ENCODE measurements at regions not wholly inside any gene's neighbourhood (a gene's known extent, or its start where the extent isn't known, plus 50 kb on each side); places are given as distances from the start of the nearest gene placed in this dataset.
"Not testable (repeated sequence)": the region's sequence is repeated elsewhere in the genome, so short reads cannot be mapped to it uniquely, and the experiment has no call there.

DNA sequence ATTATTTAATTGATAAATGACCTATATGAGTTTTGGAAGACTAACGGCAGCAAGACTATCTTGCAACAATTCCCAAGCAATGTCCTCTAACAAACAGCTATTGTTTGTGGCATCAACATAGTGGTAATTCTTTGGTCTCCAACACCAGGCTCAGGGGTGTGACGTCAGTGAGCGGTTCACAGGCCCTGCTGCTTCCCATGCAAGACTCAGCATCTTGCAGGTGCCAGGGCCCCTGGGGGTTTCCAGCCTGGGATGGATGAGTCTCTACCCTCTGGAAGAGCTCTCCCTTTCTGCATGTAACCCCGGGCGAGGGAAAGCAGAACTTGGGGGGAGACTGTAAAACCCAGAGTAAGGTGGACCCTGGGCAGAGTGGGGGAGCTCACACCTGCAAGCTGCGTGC is 164.7 kb downstream of the ACTR3B start:
- DNase-seq (ENCODE audit: extremely low spot score), result no peak
- 72% methylated on average over 6 of the region's 6 CpGs for WGBS

DNA sequence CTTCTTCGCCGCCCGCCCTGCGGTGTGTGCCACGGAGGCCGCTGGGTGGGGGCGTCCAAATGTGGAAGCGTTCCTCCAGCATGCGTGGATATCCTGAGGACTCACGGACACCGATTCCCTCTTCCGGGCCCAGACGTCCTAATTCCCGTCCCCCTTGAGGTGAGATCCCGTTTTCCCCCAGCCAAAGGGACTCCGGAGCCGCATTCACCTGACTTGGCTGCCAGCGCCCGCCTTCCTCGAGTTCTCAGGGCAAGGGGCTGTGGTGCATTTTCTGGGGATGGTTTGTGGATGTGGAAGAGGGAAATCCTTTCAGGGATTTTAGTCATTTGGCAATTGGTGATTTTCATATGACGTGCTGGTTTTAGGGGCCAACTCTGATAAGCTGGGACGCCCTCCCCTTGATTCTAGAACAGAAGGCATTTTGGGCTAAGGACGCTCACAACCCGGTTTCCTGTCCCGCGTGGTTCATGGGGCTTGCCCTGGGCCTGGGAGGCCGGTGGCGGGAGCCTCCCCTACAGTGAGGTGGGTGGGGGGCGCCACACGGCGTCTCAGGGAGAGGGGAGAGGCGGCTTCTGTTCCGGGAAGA is 165.4 kb downstream of the ACTR3B start:
- H3K27ac ChIP-seq (ENCODE audit: low read depth), result no peak overlapping the region
- DNase-seq (ENCODE audit: extremely low spot score), result no peak
- peak overlapping the region; percentile 8 for H3K4me3 ChIP-seq (ENCODE audit: low read depth, low read length)
- H3K4me1 ChIP-seq (ENCODE audit: insufficient read depth), result peaks cover 2% of the 10 kb centered on the region
- no peaks in the 10 kb centered on the region for H3K36me3 ChIP-seq (ENCODE audit: insufficient read depth)
- WGBS, result 18% methylated on average over 33 of the region's 33 CpGs

More for the DNA sequence above, 164.7 kb downstream of the ACTR3B start:
- no peak overlapping the region for H3K4me3 ChIP-seq (ENCODE audit: low read depth, low read length)
- no peak overlapping the region for H3K27ac ChIP-seq (ENCODE audit: low read depth)
- no peaks in the 10 kb centered on the region for H3K36me3 ChIP-seq (ENCODE audit: insufficient read depth)
- peaks cover 2% of the 10 kb centered on the region for H3K4me1 ChIP-seq (ENCODE audit: insufficient read depth)

DNA sequence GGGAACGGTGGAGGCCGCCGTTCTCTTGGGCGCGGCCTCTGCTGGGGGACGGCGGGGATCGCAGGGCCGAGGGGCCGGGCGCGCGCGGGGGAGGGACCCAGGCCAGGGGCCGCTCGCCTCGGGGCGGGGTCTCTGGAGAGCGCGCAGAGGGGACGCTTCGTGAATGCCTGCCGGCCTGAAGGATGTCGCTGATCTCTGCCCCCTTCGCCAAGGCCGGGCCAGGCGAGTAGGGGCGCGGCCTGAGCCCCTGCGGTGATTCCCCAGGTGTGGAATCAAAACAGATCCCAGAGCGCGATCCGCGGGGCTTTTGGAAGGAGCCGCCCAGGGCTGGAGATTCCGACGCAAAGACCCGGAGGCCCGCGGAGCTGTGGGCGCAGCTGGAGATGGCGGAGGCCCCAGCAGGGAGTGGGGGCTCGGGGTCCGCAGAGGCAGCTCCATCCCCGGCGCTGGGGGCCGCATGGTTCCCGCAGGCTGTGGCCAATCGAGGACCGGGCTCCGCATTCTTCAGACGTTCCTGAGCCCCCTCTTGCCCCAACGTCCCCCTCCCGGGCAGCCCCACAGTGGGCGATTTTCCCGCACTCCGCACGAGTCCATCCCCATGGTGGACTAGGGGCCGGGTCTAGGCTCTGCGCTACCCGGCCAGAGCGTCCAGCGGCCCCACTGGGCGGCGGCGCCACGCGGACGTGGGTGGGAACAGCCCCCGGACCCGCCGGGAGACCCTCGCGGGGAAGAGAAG is 166.0 kb downstream of the ACTR3B start:
- no peak overlapping the region for H3K27ac ChIP-seq (ENCODE audit: low read depth)
- WGBS, result 2% methylated on average over 74 of the region's 74 CpGs
- H3K4me3 ChIP-seq (ENCODE audit: low read depth, low read length), result peak overlapping the region; percentile 8
- no peaks in the 10 kb centered on the region for H3K36me3 ChIP-seq (ENCODE audit: insufficient read depth)
- peaks cover 2% of the 10 kb centered on the region for H3K4me1 ChIP-seq (ENCODE audit: insufficient read depth)
- no peak for DNase-seq (ENCODE audit: extremely low spot score)

DNA sequence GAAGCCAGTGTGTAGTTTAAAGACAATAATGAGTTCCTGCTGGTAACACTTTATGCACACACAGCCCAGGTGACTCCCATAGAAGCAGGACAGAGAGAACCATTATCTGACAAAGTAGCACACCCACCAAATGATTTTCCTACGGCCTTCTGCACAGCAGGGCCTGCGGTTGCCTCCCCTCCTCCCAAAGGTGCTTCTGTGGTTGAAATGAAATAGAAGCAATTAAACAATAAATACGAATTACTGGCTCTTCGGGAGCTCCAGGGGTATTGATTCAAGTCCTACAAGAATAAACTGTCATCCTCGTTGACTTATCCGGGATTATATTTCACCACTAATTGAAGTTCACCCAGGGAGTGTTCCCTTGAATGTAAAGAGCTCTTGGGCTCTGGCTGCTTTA is 172.1 kb downstream of the ACTR3B start:
- 64% methylated on average over 6 of the region's 6 CpGs for WGBS
- Histone ChIP-seq H3K27ac (ENCODE audit: low read depth) (no peak overlapping the region), H3K4me1 (ENCODE audit: insufficient read depth) (no peaks in the 10 kb centered on the region), H3K4me3 (ENCODE audit: low read depth, low read length) (no peak overlapping the region), H3K36me3 (ENCODE audit: insufficient read depth) (no peaks in the 10 kb centered on the region)
- no peak for DNase-seq (ENCODE audit: extremely low spot score)

- H3K27ac ChIP-seq (ENCODE audit: low read depth), result no peak overlapping the region
- 51% methylated on average over 1 of the region's 1 CpG for WGBS
- H3K36me3 ChIP-seq (ENCODE audit: insufficient read depth), result no peaks in the 10 kb centered on the region
- DNase-seq (ENCODE audit: extremely low spot score), result no peak
- no peaks in the 10 kb centered on the region for H3K4me1 ChIP-seq (ENCODE audit: insufficient read depth)
- H3K4me3 ChIP-seq (ENCODE audit: low read depth, low read length), result no peak overlapping the region
Measured at GRCh38 chr7:152937282-152937681, 177.7 kb downstream of the ACTR3B start.

GRCh38 chr7:152946616-152947015 is 187.1 kb downstream of the ACTR3B start:
- not testable (repeated sequence) for H3K27ac ChIP-seq (ENCODE audit: low read depth); DNase-seq (ENCODE audit: extremely low spot score); H3K4me3 ChIP-seq (ENCODE audit: low read depth, low read length); H3K4me1 ChIP-seq (ENCODE audit: insufficient read depth); H3K36me3 ChIP-seq (ENCODE audit: insufficient read depth)
- 94% methylated on average over 2 of the region's 2 CpGs for WGBS

DNA sequence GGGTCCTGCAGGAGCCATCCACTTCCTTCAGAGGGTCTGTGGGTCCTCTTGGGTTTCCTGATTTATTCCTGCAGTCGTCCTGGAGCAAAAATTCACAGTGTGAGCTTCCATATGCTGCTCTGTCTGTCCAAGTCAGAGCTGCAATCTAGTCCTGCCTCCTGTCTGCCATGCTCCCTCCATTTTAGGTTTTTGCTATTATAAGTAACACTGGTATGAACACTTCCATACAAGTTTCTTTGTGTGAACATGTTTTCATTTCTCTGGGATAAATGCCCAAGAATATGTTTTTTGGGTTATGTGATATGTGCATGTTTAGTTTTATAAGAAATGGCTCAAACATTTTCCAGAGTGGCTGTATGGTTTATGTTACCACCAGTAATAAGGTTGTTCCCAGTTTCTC is 188.1 kb downstream of the ACTR3B start:
- WGBS, result 49% methylated on average over 1 of the region's 1 CpG
- Histone ChIP-seq H3K27ac (ENCODE audit: low read depth) (no peak overlapping the region), H3K4me3 (ENCODE audit: low read depth, low read length) (no peak overlapping the region), H3K4me1 (ENCODE audit: insufficient read depth) (no peaks in the 10 kb centered on the region), H3K36me3 (ENCODE audit: insufficient read depth) (no peaks in the 10 kb centered on the region)
- no peak for DNase-seq (ENCODE audit: extremely low spot score)

GRCh38 chr7:152949253-152949652 is 189.7 kb downstream of the ACTR3B start:
- Histone ChIP-seq H3K36me3 (ENCODE audit: insufficient read depth) (no peaks in the 10 kb centered on the region), H3K4me1 (ENCODE audit: insufficient read depth) (no peaks in the 10 kb centered on the region), H3K4me3 (ENCODE audit: low read depth, low read length) (no peak overlapping the region), H3K27ac (ENCODE audit: low read depth) (no peak overlapping the region)
- WGBS, result 28% methylated on average over 3 of the region's 3 CpGs
- DNase-seq (ENCODE audit: extremely low spot score), result no peak

GRCh38 chr7:152949790-152950189 is 190.2 kb downstream of the ACTR3B start:
- no peak overlapping the region for H3K4me3 ChIP-seq (ENCODE audit: low read depth, low read length)
- 49% methylated on average over 4 of the region's 4 CpGs for WGBS
- H3K27ac ChIP-seq (ENCODE audit: low read depth), result no peak overlapping the region
- no peak for DNase-seq (ENCODE audit: extremely low spot score)
- no peaks in the 10 kb centered on the region for H3K36me3 ChIP-seq (ENCODE audit: insufficient read depth)
- H3K4me1 ChIP-seq (ENCODE audit: insufficient read depth), result no peaks in the 10 kb centered on the region

DNA sequence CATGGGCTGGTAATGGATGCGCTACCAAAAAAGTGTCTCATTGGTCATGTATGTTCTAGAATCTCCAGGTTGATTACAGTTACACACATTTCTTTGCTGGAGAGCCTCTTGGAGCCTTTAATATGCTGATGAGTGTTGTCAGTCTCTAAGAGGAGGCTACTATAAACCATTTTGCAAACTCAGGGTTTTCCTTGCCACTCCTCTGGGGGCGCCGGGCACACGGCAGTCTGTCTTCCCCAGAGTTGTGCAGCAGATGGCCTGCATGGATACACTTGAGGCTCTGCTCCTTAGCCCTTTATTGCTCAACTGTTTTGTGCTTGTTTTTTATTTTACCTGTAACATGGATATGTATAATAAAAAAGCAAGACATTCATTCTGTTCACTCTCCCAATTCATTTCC is 196.5 kb downstream of the ACTR3B start:
- no peak overlapping the region for H3K4me3 ChIP-seq (ENCODE audit: low read depth, low read length)
- H3K27ac ChIP-seq (ENCODE audit: low read depth), result no peak overlapping the region
- 77% methylated on average over 4 of the region's 4 CpGs for WGBS
- no peaks in the 10 kb centered on the region for H3K36me3 ChIP-seq (ENCODE audit: insufficient read depth)
- H3K4me1 ChIP-seq (ENCODE audit: insufficient read depth), result no peaks in the 10 kb centered on the region
- no peak for DNase-seq (ENCODE audit: extremely low spot score)

DNA sequence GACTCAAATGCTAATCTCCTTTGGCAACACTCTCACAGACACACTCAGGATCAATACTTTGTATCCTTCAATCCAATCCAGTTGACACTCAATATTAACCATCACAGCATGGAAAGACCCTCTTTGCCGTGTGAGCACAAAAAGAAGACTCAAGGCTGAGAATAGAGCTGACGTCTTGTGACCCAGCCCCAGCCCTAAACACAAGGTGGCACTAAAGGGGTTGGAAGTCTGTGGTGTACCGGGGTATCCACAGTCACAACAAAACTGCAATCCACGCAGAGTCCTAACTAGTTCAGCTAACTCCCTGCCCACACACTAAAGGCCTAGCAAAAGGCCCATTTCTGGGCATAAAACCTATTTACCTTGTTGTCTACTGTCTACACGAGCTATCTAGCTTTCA is 200.1 kb downstream of the ACTR3B start:
- no peak overlapping the region for H3K27ac ChIP-seq (ENCODE audit: low read depth)
- no peak overlapping the region for H3K4me3 ChIP-seq (ENCODE audit: low read depth, low read length)
- DNase-seq (ENCODE audit: extremely low spot score), result no peak
- no peaks in the 10 kb centered on the region for H3K4me1 ChIP-seq (ENCODE audit: insufficient read depth)
- WGBS, result 68% methylated on average over 5 of the region's 5 CpGs
- no peaks in the 10 kb centered on the region for H3K36me3 ChIP-seq (ENCODE audit: insufficient read depth)

DNA sequence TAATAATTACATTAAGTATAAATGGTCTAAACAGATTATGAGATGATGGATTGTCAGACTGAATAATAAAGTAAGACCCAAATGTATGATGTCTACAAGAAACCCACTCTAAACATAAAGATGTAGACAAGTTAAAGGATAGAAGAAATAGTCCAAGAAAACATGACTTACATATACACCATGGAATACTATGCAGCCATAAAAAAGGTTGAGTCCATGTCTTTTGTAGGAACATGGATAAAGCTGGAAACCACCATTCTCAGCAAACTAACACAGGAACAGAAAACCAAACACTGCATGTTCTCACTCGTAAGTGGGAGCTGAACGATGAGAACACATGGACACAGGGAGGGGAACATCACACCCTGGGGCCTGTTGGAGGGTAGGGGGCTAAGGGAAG is 202.2 kb downstream of the ACTR3B start:
- not testable (repeated sequence) for H3K4me1 ChIP-seq (ENCODE audit: insufficient read depth); DNase-seq (ENCODE audit: extremely low spot score)

DNA sequence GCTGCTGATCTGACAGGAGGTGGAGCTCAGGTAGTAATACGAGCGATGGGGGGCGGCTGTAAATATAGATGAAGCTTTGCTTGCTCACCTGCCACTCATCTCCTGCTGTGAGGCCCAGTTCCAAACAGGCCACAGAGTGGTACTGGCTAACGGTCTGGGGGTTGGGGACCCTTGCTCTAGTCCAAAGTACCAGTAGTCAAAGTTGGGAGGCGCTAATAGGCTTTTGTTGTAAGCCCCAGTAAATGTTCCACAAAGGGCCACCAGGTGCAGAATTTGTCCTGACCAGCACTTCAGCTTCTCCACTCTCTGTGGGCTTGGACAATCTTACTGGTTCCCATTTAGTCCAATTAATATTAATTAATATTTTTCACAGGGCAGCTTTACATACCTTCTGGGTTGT is 206.6 kb downstream of the ACTR3B start:
- Histone ChIP-seq H3K27ac (ENCODE audit: low read depth) (no peak overlapping the region), H3K36me3 (ENCODE audit: insufficient read depth) (no peaks in the 10 kb centered on the region), H3K4me1 (ENCODE audit: insufficient read depth) (no peaks in the 10 kb centered on the region), H3K4me3 (ENCODE audit: low read depth, low read length) (no peak overlapping the region)
- DNase-seq (ENCODE audit: extremely low spot score), result no peak
- WGBS, result 91% methylated on average over 5 of the region's 5 CpGs

More for the DNA sequence above, 202.2 kb downstream of the ACTR3B start:
- not testable (repeated sequence) for H3K4me3 ChIP-seq (ENCODE audit: low read depth, low read length); H3K27ac ChIP-seq (ENCODE audit: low read depth); H3K36me3 ChIP-seq (ENCODE audit: insufficient read depth)
- WGBS, result 98% methylated on average over 2 of the region's 2 CpGs

- H3K4me3 ChIP-seq (ENCODE audit: low read depth, low read length), result no peak overlapping the region
- WGBS, result 34% methylated on average over 1 of the region's 1 CpG
- DNase-seq (ENCODE audit: extremely low spot score), result no peak
- no peaks in the 10 kb centered on the region for H3K4me1 ChIP-seq (ENCODE audit: insufficient read depth)
- H3K27ac ChIP-seq (ENCODE audit: low read depth), result no peak overlapping the region
- no peaks in the 10 kb centered on the region for H3K36me3 ChIP-seq (ENCODE audit: insufficient read depth)
Measured at GRCh38 chr7:152967958-152968357, 208.4 kb downstream of the ACTR3B start.

Measured in urinary bladder (tissue), 3 donors.